ENCODE measurements at regions not wholly inside any gene's neighbourhood (a gene's known extent, or its start where the extent isn't known, plus 50 kb on each side); places are given as distances from the start of the nearest gene placed in this dataset.

- FAIRE-seq (no peak), ATAC-seq (no peak), DNase-seq (ENCODE audit: low read depth, low spot score) (no peak)
- WGBS (ENCODE audit: insufficient coverage, insufficient replicate concordance, low lambda C conversion rate, missing lambda C conversion rate) = 48% methylated on average over 2 of the region's 2 CpGs
- Histone ChIP-seq H3K9me3 (replicated peaks; ENCODE audit: control insufficient read depth, insufficient read depth, low read length) (no peaks in the 10 kb centered on the region), H3K4me3 (no peak overlapping the region), H3K79me2 (ENCODE audit: control insufficient read depth, insufficient read depth, low read length) (no peaks in the 10 kb centered on the region), H3K4me2 (ENCODE audit: control insufficient read depth, insufficient read depth) (no peak overlapping the region), H4K20me1 (ENCODE audit: control insufficient read depth, insufficient read depth) (no peaks in the 10 kb centered on the region), H2AFZ (ENCODE audit: control insufficient read depth, low read depth, low read length) (no peak overlapping the region), H3K4me1 (ENCODE audit: control insufficient read depth, insufficient read depth, low read length) (no peaks in the 10 kb centered on the region), H3K36me3 (ENCODE audit: control insufficient read depth in 2 of 2, insufficient read depth in 2 of 2, low read length in 1 of 2) (no peaks in the 10 kb centered on the region), H3K27me3 (replicated peaks in 1 of 2; ENCODE audit: control insufficient read depth in 2 of 2, insufficient read depth in 2 of 2, low read length in 1 of 2) (no peaks in the 10 kb centered on the region), H3K9ac (ENCODE audit: control insufficient read depth, insufficient read depth, low read length) (no peak overlapping the region), H3K27ac (ENCODE audit: control insufficient read depth, insufficient read depth) (no peak overlapping the region)
- no peak for TF ChIP-seq ZNF622 (IDR thresholded peaks at IDR 0.05)
- no peak for TF ChIP-seq CBX3 (IDR thresholded peaks at IDR 0.05; ENCODE audit: borderline replicate concordance, low read depth)
- TF ChIP-seq TCF12 (IDR thresholded peaks at IDR 0.05; ENCODE audit: low read depth, low read length) = no peak
- TF ChIP-seq SREBF2 (IDR thresholded peaks at IDR 0.05; ENCODE audit: low read length) = no peak
- no peak for TF ChIP-seq JUND (IDR thresholded peaks at IDR 0.05; ENCODE audit: low read depth, low read length)
- no peak for TF ChIP-seq SIX5 (IDR thresholded peaks at IDR 0.05; ENCODE audit: low read depth, low read length, severe bottlenecking)
- TF ChIP-seq ATF2 (IDR thresholded peaks at IDR 0.05; ENCODE audit: low read length) = no peak
- no peak for TF ChIP-seq MEF2B (IDR thresholded peaks at IDR 0.05; ENCODE audit: partially characterized antibody, poor library complexity, severe bottlenecking)
- TF ChIP-seq IRF3 (IDR thresholded peaks at IDR 0.05) = no peak
- no peak for TF ChIP-seq FOS (IDR thresholded peaks at IDR 0.05; ENCODE audit: borderline replicate concordance, extremely low read depth, insufficient read length)
- no peak for TF ChIP-seq SRF (IDR thresholded peaks at IDR 0.05; ENCODE audit: low read depth in 2 of 2, low read length in 2 of 2)
- TF ChIP-seq TBL1XR1 (IDR thresholded peaks at IDR 0.05; ENCODE audit: low read depth, low read length) = no peak
- no peak for TF ChIP-seq NKRF (conservative IDR thresholded peaks at IDR 0.05)
- no peak for TF ChIP-seq ZBTB33 (IDR thresholded peaks at IDR 0.05)
- no peak for TF ChIP-seq TARDBP (IDR thresholded peaks at IDR 0.05; ENCODE audit: borderline replicate concordance)
- no peak for TF ChIP-seq ZZZ3 (IDR thresholded peaks at IDR 0.05; ENCODE audit: control insufficient read depth, insufficient read length, low read depth)
- TF ChIP-seq HSF1 (IDR thresholded peaks at IDR 0.05; ENCODE audit: low read depth, low read length) = no peak
- in situ Hi-C loops (cut with MboI) = no loop called here
- ChIA-PET CTCF (no interaction called here), SMC1A (ENCODE audit: uncharacterized antibody, unreplicated experiment) (interaction anchor here (1.7 kb wide), 1 partner anchor 12 kb away, joined by 3 read pairs; no protein-coding TSS in a partner anchor), RAD21 (ENCODE audit: unreplicated experiment) (no interaction called here), POLR2A (interaction anchor here (0.5 kb wide), 1 partner anchor 95 kb away, joined by 3 read pairs; no protein-coding TSS in a partner anchor)
- intact Hi-C loops (cut with micrococcal nuclease; ENCODE audit: unreplicated experiment) = no loop called here
- BruUV-seq (replicated peaks) = no TSS peak
Observed at GRCh38 chr13:80952158-80952557, 611.2 kb upstream of the SPRY2 start.

Data from GM12878 (cell line).